LNCaP clone FGC (cell line): ENCODE measurements at regions not wholly inside any gene's neighbourhood (a gene's known extent, or its start where the extent isn't known, plus 50 kb on each side); places are given as distances from the start of the nearest gene placed in this dataset.

Source experiments
- DNase-seq: peaks from one replicate; pipeline ENCODE4 v3.0.0-alpha.2; 2011; ENCODE audit warnings: low read depth
- H3K4me3 ChIP-seq: 2 replicates; pipeline ENCODE4 v1.5.1; 2011; ENCODE audit warnings: mild to moderate bottlenecking, low read depth, low read length, control low read depth
- CTCF ChIP-seq: IDR thresholded peaks from 2 replicates; pipeline ENCODE4 v1.5.1; 2012; ENCODE audit warnings: mild to moderate bottlenecking; ENCODE audit not compliant: control insufficient read depth, insufficient read depth; ENCODE audit errors: extremely low read depth

DNA sequence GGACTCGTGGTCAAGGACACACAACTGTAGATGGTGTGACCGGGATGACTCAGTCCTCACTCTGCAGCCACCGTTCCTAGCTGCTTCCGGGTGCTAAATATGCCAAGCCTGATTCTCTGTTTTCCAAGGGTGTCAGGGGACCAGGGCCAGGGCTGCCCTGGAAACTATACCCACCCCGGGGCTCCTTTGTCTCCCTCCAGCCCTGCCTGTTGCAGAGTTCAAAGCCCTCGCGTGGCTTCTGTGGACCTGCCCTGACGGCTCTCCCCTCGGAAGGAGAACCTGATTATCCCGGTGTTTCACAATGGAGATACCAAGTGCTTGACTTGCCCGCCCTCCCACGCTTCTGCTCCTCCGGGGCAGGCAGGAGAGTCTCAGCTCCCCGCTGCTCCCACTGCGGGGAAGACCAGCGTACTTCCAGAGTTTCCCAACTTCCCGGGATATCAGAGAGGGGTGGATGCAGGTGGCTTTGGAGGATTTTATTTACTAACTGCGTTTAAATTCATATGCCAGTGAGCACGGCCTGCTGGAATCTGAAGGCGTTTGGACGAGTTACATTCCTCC lies 125.0 kb downstream of the ASB7 start:
- DNase-seq: no peak
- no peak for TF ChIP-seq CTCF

DNA sequence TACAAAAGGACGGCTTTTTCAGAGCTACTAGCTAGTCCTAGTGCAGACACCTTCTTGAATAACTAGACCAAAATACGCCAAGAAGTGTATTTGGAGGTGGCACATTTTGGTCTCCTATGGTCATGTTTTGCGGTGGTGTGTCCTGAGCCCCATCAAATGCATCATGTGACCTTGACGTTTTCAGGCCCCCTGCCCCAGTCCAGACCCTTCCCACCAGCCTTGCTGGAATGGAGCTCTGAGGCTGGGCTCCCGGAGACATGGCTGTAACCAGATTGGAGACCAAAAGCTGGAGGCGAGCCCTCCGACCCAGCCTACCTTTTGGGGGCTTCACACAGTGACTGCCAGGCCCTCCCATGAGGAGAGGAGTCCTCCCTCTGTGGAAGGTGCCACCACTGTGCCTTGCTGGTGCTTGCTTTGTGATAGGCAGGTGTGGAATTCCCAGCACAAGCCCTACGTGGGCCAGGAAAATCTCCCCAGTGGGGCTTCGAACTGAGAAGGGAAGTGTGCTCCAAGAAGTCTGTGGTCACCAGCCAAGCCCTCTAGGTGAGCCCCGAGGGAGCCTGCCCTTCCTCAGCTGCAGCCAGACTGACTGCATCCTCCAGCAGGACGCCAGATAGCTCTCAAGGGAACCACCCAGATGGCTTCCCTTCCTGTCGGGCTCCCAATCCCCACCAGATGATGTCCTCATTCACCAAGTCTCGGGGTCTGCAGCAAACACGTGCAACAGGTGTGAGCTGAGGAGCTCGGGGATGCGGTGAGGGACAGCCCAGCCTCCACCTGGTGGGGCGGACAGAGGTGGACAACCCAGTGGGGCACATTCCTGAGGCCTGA lies 126.2 kb downstream of the ASB7 start:
- no peak for TF ChIP-seq CTCF
- no peak for DNase-seq
- no peak overlapping the region for H3K4me3 ChIP-seq

More for the DNA sequence above, 125.0 kb downstream of the ASB7 start:
- no peak overlapping the region for H3K4me3 ChIP-seq

- no peak overlapping the region for H3K4me3 ChIP-seq
- TF ChIP-seq CTCF: no peak
- DNase-seq: no peak
These were observed 127.1 kb downstream of the ASB7 start for GRCh38 chr15:100729461-100729860.

DNA sequence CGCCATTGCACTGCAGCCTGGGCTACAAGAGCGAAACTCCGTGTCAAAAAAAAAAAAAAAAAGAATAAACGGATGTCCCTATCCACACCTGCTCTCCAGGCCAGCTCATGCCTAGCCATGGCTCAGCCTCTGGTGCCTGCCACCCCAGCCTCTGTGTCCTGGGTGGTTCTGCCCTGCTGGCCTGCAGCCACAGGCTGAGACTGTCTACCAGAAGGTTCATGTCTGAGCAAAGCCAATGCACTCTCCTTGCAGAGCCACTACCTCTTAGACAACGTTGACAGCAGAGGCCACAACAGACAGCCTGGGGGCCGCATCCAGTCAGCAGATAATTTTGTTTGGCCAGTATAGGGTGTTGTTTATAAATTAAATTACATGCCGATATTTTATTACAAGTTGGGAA lies 127.7 kb downstream of the ASB7 start:
- H3K4me3 ChIP-seq: no peak overlapping the region
- no peak for DNase-seq
- TF ChIP-seq CTCF: no peak

DNA sequence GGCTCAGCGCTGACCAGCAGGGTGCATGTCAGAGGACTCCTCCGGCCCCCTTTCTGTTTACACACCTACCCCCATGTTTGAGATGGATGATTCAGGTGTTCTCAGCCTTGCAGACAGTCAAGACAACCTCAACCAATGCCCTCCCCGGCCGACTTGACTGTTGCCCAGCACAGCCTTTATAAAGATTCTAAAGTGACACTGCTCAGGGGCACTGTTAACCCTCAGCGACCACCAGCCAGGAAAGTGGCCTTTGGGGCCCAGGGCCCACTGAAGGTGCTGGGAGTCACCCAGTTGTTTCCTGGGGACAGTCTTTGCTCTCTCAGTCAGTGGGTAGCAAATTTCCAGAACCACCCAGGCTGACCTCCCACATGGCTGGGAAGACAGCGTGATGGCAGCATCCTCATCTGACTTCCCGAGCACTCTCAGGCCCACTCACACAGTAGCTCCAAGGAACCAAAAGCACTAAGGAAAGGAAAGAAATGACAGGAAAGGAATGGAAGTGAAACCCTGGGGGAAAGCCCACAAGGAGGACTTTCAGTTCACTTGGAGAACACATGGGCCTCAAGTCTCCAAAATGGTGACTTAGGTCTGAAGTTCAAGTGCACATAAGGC lies 128.4 kb downstream of the ASB7 start:
- no peak overlapping the region for H3K4me3 ChIP-seq
- DNase-seq: no peak
- no peak for TF ChIP-seq CTCF

GRCh38 chr15:100731267-100732152 lies 129.1 kb downstream of the ASB7 start:
- DNase-seq: no peak
- H3K4me3 ChIP-seq: no peak overlapping the region
- no peak for TF ChIP-seq CTCF
